ENCODE measurements at regions not wholly inside any gene's neighbourhood (a gene's known extent, or its start where the extent isn't known, plus 50 kb on each side); places are given as distances from the start of the nearest gene placed in this dataset.
"Not testable (repeated sequence)": the region's sequence is repeated elsewhere in the genome, so short reads cannot be mapped to it uniquely, and the experiment has no call there.

DNA sequence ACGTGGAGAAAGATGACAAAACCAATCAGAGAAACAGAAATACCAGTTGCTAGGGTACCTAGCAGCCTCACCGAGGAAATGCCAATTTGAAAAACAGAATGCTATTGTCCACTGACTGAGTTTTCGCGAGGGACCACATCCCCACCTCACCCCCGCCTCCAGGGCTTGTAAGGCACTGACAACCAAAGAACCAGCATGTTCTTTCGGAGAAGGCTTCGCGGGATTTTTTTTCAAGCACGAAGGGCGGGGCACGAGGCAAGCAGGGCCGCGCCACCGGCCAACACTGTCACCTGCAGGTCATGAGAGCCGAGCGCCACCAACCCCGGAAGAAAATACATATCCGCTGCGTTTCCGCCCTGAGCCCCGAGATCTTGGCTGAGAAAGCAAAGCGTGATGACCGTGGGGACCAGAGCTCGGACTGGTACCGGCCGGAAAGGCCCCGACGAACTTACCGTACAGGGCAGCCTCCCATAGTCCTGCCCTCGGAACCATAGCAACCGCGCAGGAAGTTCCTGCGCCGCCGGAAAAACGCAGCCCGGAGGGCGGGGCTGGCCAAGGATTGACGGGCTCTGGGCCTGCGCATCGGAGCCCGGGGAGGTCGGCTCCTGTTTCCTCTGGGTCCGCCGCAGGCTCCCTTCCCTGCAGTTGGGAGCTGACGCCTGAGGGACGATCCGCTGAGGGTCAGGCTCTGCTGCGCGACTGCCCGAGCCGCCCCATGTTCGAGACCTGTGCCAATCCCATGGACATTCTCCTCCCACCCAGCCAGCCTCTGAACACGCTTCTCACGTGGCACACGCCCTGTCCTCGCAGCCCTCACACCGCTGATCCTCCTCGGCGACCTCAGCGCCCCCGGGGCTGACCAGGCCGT lies 59.2 kb upstream of the PAGE5 start:
- peak overlapping the region; percentile 56 for H3K4me3 ChIP-seq (replicated peaks; ENCODE audit: low read depth, low read length)
- no peak for TF ChIP-seq CTCF (IDR thresholded peaks at IDR 0.05; ENCODE audit: low read depth, low read length, missing control alignments)
- DNase-seq (ENCODE audit: extremely low read depth, low read depth): peak; percentile 65

- no peak for DNase-seq (ENCODE audit: extremely low read depth, low read depth)
Measured at GRCh38 chrX:55161581-55161980, 58.6 kb upstream of the PAGE5 start.

DNA sequence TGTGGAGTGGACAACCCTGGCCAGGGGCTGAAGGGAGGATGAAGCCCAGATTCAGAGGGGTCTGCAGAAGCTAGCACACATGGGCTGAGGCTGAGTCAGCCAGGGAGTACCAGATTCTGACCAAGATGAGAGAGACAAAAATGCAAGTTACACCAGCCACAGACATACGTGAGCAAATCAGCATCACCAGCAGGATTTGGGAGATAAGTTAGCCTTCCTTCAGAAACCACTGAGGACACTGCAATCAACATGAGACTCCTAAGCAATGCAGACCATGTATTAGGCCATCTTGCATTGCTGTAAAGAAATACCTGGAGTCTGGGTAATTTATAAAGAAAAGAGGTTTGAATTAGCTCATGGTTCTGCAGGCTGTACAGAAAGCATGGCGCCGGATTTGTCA lies 57.0 kb upstream of the PAGE5 start:
- no peak for TF ChIP-seq CTCF (IDR thresholded peaks at IDR 0.05; ENCODE audit: low read depth, low read length, missing control alignments)
- DNase-seq (ENCODE audit: extremely low read depth, low read depth): no peak
- H3K4me3 ChIP-seq (replicated peaks; ENCODE audit: low read depth, low read length): no peak overlapping the region

More at GRCh38 chrX:55161581-55161980, 58.6 kb upstream of the PAGE5 start:
- H3K4me3 ChIP-seq (replicated peaks; ENCODE audit: low read depth, low read length): peak overlapping the region; percentile 56
- TF ChIP-seq CTCF (IDR thresholded peaks at IDR 0.05; ENCODE audit: low read depth, low read length, missing control alignments): no peak

GRCh38 chrX:55165026-55165425 lies 55.1 kb upstream of the PAGE5 start:
- H3K4me3 ChIP-seq (replicated peaks; ENCODE audit: low read depth, low read length); DNase-seq (ENCODE audit: extremely low read depth, low read depth): not testable (repeated sequence)

GRCh38 chrX:55167124-55167803 lies 52.9 kb upstream of the PAGE5 start:
- no peak overlapping the region for H3K4me3 ChIP-seq (replicated peaks; ENCODE audit: low read depth, low read length)
- TF ChIP-seq CTCF (IDR thresholded peaks at IDR 0.05; ENCODE audit: low read depth, low read length, missing control alignments): no peak
- DNase-seq (ENCODE audit: extremely low read depth, low read depth): no peak

DNA sequence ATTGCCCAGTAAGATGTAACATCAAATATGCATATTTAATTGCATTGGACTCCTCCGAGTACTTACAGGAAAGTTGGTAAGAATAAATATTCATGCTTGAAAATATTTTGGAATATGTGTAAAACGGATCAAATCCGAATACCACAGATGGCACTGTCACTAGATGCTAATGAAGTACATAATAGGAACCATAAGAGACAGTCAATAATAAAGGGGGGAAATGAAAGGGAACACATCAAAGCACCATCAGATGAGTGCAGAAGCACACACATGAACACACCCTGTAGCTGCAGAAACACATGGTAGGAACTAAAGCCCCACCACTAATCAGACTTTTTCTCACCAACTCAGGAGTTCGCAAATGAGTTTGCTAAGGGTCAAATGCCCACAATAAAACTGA lies 52.2 kb upstream of the PAGE5 start:
- TF ChIP-seq CTCF (IDR thresholded peaks at IDR 0.05; ENCODE audit: low read depth, low read length, missing control alignments): no peak
- no peak overlapping the region for H3K4me3 ChIP-seq (replicated peaks; ENCODE audit: low read depth, low read length)
- DNase-seq (ENCODE audit: extremely low read depth, low read depth): no peak

DNA sequence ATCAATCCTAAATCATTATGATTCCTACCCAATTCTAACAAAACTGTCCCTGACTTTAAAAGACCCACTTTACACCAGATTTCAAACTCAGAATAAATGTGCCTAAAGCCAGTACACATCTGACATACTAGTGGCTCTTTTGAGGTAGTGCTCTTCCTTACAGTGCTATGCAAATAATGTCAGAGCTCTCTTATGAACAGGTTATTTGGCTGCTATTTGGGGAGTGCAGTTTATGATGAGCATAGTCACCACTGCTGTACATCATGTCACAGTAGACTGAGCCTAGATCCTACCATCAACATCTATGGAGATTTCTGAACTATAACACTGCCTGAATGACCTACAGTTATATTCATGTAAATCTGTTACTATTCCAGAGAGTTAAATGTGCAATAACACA lies 50.4 kb upstream of the PAGE5 start:
- no peak overlapping the region for H3K4me3 ChIP-seq (replicated peaks; ENCODE audit: low read depth, low read length)

More for the DNA sequence above, 50.4 kb upstream of the PAGE5 start:
- no peak for DNase-seq (ENCODE audit: extremely low read depth, low read depth)
- TF ChIP-seq CTCF (IDR thresholded peaks at IDR 0.05; ENCODE audit: low read depth, low read length, missing control alignments): no peak

Measured in HFF-Myc (cell line).